Loucy (cell line): ENCODE measurements at regions not wholly inside any gene's neighbourhood (a gene's known extent, or its start where the extent isn't known, plus 50 kb on each side); places are given as distances from the start of the nearest gene placed in this dataset.

Experiments used
- EZH2phosphoT487 ChIP-seq: fragments of 200-600 bp; IDR thresholded peaks from 2 replicates; pipeline ENCODE4 v1.6.1; 2018; ENCODE audit warnings: antibody characterized with exemption, mild to moderate bottlenecking, moderate library complexity, borderline replicate concordance
- TF ChIP-seq, protein P1 (sequence below): fragments of 200-600 bp; sonication (generic); conservative IDR thresholded peaks from 2 replicates; pipeline ENCODE4 v1.5.1; 2014; ENCODE audit warnings: mild to moderate bottlenecking, antibody characterized with exemption, low read length

DNA sequence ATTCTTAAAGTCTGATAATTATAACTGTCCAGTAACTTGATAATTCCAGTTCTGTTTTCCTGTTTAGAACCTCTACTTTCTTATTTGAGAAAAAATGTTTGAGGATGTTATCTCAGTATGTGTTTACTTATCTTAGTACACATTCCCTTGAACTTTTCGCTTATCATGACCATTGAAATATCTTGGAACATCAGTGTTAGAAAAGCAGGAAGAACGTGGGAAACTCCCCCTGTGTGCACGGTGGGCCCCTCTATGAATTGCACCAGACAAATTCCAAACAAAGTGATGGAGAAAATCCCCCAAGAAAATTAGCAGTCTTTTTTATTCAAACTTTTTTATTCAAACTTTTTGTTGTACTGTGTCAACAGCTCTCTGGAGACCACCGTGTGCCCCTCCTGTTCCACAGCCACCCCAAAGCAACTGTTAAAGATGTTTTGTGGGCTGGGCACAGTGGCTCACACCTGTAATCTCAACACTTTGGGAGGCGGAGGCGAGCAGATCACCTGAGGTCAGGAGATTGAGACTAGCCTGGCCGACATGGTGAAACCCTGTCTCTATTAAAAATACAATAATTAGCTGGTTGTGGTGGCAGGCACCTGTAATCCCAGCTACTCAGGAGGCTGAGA lies 78.3 kb upstream of the PEG3 start:
- TF ChIP-seq, protein P1, sequence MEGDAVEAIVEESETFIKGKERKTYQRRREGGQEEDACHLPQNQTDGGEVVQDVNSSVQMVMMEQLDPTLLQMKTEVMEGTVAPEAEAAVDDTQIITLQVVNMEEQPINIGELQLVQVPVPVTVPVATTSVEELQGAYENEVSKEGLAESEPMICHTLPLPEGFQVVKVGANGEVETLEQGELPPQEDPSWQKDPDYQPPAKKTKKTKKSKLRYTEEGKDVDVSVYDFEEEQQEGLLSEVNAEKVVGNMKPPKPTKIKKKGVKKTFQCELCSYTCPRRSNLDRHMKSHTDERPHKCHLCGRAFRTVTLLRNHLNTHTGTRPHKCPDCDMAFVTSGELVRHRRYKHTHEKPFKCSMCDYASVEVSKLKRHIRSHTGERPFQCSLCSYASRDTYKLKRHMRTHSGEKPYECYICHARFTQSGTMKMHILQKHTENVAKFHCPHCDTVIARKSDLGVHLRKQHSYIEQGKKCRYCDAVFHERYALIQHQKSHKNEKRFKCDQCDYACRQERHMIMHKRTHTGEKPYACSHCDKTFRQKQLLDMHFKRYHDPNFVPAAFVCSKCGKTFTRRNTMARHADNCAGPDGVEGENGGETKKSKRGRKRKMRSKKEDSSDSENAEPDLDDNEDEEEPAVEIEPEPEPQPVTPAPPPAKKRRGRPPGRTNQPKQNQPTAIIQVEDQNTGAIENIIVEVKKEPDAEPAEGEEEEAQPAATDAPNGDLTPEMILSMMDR = no peak
- TF ChIP-seq EZH2phosphoT487 = no peak
